Activated CD4-positive, alpha-beta T cell treated with anti-CD3 and anti-CD28 coated beads, Interleukin-2, amount 10 ng/mL, durations not matched to agents 24 days and 14 days (primary cell): ENCODE measurements at regions not wholly inside any gene's neighbourhood (a gene's known extent, or its start where the extent isn't known, plus 50 kb on each side); places are given as distances from the start of the nearest gene placed in this dataset.

ENCODE experiments used
- DNase-seq: peaks from one replicate; pipeline ENCODE4 v3.0.0; 2022
- H3K27ac Mint-ChIP-seq: one replicate; pipeline ENCODE4 v1.8.0; 2022; ENCODE audit warnings: mild to moderate bottlenecking, mixed read lengths
- H3K27me3 Mint-ChIP-seq: one replicate; pipeline ENCODE4 v1.8.0; 2022; ENCODE audit warnings: mixed read lengths
- H3K36me3 Mint-ChIP-seq: one replicate; pipeline ENCODE4 v1.8.0; 2022; ENCODE audit warnings: low read depth, mild to moderate bottlenecking, mixed read lengths
- H3K4me1 Mint-ChIP-seq: one replicate; pipeline ENCODE4 v1.8.0; 2021; ENCODE audit warnings: mixed read lengths
- H3K4me3 Mint-ChIP-seq: one replicate; pipeline ENCODE4 v1.8.0; 2022; ENCODE audit warnings: mild to moderate bottlenecking, moderate library complexity, mixed read lengths
- H3K9me3 Mint-ChIP-seq: one replicate; pipeline ENCODE4 v1.8.0; 2021; ENCODE audit warnings: mixed read lengths
- intact Hi-C: fragments of 100-400 bp; cut with micrococcal nuclease; formaldehyde crosslinking; loops from one replicate; pipeline ENCODE4 v1.15.1; 2023

DNA sequence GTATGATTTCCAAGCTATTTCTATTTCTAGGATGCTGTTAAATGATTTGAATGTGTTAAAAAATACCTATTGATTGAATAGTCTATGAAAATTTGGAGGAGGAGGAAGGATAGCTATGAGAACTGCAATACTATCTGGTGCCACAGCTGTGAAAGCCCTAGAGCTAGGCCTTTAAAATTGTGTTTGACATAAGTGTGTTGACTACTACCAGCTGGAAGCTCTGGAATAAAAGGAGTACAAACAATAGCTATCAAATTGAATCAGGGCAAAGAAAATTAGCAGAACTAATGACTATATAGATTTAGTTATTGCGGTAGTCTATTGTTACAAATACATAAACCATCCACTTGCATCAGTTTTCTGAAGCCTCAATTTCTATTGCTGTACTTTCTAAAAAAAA, 124.8 kb upstream of the CNTN5 start:
- Mint-ChIP-seq H3K27ac (no peak overlapping the region), H3K9me3 (peaks cover 5% of the 10 kb centered on the region), H3K4me3 (no peak overlapping the region), H3K4me1 (no peaks in the 10 kb centered on the region), H3K27me3 (no peaks in the 10 kb centered on the region), H3K36me3 (no peaks in the 10 kb centered on the region)
- no peak for DNase-seq
- intact Hi-C loops, result no loop called here

GRCh38 chr11:98940913-98941312, 79.8 kb upstream of the CNTN5 start:
- Mint-ChIP-seq H3K4me3 (no peak overlapping the region), H3K4me1 (no peaks in the 10 kb centered on the region), H3K27ac (no peak overlapping the region), H3K36me3 (no peaks in the 10 kb centered on the region), H3K9me3 (no peaks in the 10 kb centered on the region), H3K27me3 (no peaks in the 10 kb centered on the region)
- intact Hi-C loops, result no loop called here
- no peak for DNase-seq

DNA sequence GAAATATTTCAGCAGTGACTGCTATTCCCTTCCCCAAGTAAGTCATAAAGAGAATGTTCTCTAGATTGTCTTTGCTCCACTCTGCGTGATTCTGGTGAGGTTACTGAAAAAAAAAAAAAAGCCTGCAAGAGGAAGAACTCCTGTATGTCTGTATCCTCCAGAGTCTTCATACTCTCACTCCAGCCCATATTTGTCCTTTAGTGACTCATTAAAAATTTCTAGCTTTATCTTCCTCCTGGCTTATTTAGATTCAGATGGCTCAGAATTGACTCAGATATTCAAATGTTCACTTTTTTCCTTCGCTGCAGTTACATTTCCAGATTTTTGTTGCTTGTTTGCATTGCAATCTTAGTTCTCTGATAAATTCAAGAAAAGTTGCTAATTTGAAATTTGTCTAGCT, 76.3 kb upstream of the CNTN5 start:
- Mint-ChIP-seq H3K4me3 (no peak overlapping the region), H3K27ac (no peak overlapping the region), H3K36me3 (no peaks in the 10 kb centered on the region), H3K27me3 (no peaks in the 10 kb centered on the region), H3K9me3 (no peaks in the 10 kb centered on the region), H3K4me1 (no peaks in the 10 kb centered on the region)
- no peak for DNase-seq
- intact Hi-C loops, result no loop called here

DNA sequence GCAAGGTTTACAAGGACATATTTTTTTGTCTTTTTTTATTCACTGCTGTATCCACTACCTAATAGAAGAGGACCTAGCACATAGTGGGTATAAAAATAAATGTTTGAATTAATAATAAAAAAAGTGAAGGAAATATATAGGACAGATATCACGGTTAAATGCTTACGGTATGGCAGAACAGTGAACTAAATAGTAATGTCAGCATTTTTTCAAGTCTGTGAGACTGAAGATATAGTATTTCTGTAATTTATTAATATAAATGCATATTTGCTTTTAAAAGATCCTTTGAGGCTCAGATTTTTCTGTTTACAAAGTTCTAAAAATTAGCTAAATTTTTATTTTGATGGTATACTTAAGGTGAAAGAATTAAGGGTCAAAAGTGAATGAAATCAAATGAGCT, 68.6 kb upstream of the CNTN5 start:
- Mint-ChIP-seq H3K4me1 (no peaks in the 10 kb centered on the region), H3K27ac (no peak overlapping the region), H3K27me3 (no peaks in the 10 kb centered on the region), H3K4me3 (no peak overlapping the region), H3K9me3 (no peaks in the 10 kb centered on the region), H3K36me3 (no peaks in the 10 kb centered on the region)
- no peak for DNase-seq
- intact Hi-C loops, result no loop called here

DNA sequence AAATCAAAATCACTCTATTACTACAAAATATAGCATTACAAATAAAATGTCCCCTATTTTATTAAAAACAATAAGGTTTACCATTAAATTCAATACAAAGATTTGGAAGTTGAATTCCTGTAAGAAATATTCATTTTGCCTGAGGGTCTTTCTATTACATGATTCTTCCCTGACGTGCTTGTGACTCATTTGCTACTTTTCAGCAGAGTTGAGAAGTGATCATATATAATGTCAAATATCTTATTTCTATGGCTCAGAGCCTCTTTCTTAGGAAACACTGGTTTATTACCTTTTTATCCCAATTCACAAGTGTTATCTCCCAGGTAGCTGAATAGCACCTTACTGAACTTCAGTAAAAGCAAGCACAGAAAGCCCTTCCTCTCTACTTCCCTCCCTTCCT, 65.2 kb upstream of the CNTN5 start:
- no peak for DNase-seq
- intact Hi-C loops, result no loop called here
- H3K4me3 Mint-ChIP-seq, result no peak overlapping the region
- H3K36me3 Mint-ChIP-seq, result no peaks in the 10 kb centered on the region
- H3K27ac Mint-ChIP-seq, result no peak overlapping the region
- no peaks in the 10 kb centered on the region for H3K4me1 Mint-ChIP-seq
- H3K9me3 Mint-ChIP-seq, result no peaks in the 10 kb centered on the region
- H3K27me3 Mint-ChIP-seq, result no peaks in the 10 kb centered on the region

- Mint-ChIP-seq H3K27me3 (no peaks in the 10 kb centered on the region), H3K36me3 (no peaks in the 10 kb centered on the region), H3K4me1 (no peaks in the 10 kb centered on the region), H3K9me3 (no peaks in the 10 kb centered on the region), H3K4me3 (no peak overlapping the region), H3K27ac (no peak overlapping the region)
- intact Hi-C loops, result no loop called here
- no peak for DNase-seq
Measured at GRCh38 chr11:98964146-98964545, 56.6 kb upstream of the CNTN5 start.

- Mint-ChIP-seq H3K9me3 (no peaks in the 10 kb centered on the region), H3K27me3 (no peaks in the 10 kb centered on the region), H3K4me3 (no peak overlapping the region), H3K36me3 (no peaks in the 10 kb centered on the region), H3K4me1 (no peaks in the 10 kb centered on the region), H3K27ac (no peak overlapping the region)
- DNase-seq, result no peak
- intact Hi-C loops, result no loop called here
Measured at GRCh38 chr11:98965358-98965757, 55.4 kb upstream of the CNTN5 start.

GRCh38 chr11:98965775-98966174, 55.0 kb upstream of the CNTN5 start:
- Mint-ChIP-seq H3K27me3 (no peaks in the 10 kb centered on the region), H3K4me3 (no peak overlapping the region), H3K27ac (no peak overlapping the region), H3K4me1 (no peaks in the 10 kb centered on the region), H3K9me3 (no peaks in the 10 kb centered on the region), H3K36me3 (no peaks in the 10 kb centered on the region)
- intact Hi-C loops, result no loop called here
- no peak for DNase-seq

GRCh38 chr11:98967005-98967404, 53.7 kb upstream of the CNTN5 start:
- intact Hi-C loops, result no loop called here
- Mint-ChIP-seq H3K4me1 (no peaks in the 10 kb centered on the region), H3K4me3 (no peak overlapping the region), H3K27me3 (no peaks in the 10 kb centered on the region), H3K27ac (no peak overlapping the region), H3K9me3 (no peaks in the 10 kb centered on the region), H3K36me3 (no peaks in the 10 kb centered on the region)
- no peak for DNase-seq
